A673 (cell line): ENCODE measurements at regions not wholly inside any gene's neighbourhood (a gene's known extent, or its start where the extent isn't known, plus 50 kb on each side); places are given as distances from the start of the nearest gene placed in this dataset.

Experiments
- BruUV-seq: library from RNA; stranded (reverse); fragments of 400-500 nt; replicated peaks from 2 replicates; lab custom pipeline; 2021; lab: Mats Ljungman, UMichigan
- CTCF ChIA-PET: fragments of 300-600 bp; sonication (Branson Sonifier 250); formaldehyde crosslinking; loops from one replicate; lab custom pipeline; 2022; ENCODE audit warnings: antibody characterized with exemption; lab: Charles Lee
- POLR2A ChIA-PET: fragments of 300-600 bp; sonication (Branson Sonifier 250); formaldehyde crosslinking; loops from one replicate; lab custom pipeline; 2022; ENCODE audit warnings: antibody characterized with exemption; ENCODE audit not compliant: low non-redundant PET; lab: Charles Lee
- DNase-seq: peaks from one replicate; pipeline ENCODE4 v3.0.0-alpha.2; 2015; ENCODE audit warnings: low spot score
- H3K27ac ChIP-seq: fragments of 200-600 bp; sonication (generic); 2 replicates; pipeline ENCODE4 v1.5.1; 2016; ENCODE audit warnings: mixed run types, low read depth, mild to moderate bottlenecking, mixed read lengths, antibody characterized with exemption, low read length; ENCODE audit not compliant: poor library complexity, severe bottlenecking
- H3K27me3 ChIP-seq: fragments of 200-600 bp; sonication (generic); replicated peaks from 2 replicates; pipeline ENCODE4 v1.6.1; 2017; ENCODE audit warnings: mixed run types, low read depth, mild to moderate bottlenecking, mixed read lengths, antibody characterized with exemption, low read length; ENCODE audit not compliant: insufficient read depth, poor library complexity
- H3K36me3 ChIP-seq: fragments of 200-600 bp; sonication (generic); 2 replicates; pipeline ENCODE4 v1.6.1; 2016; ENCODE audit warnings: mixed run types, mild to moderate bottlenecking, mixed read lengths, antibody characterized with exemption, low read length; ENCODE audit not compliant: insufficient read depth, poor library complexity, severe bottlenecking
- H3K4me1 ChIP-seq: fragments of 200-600 bp; sonication (generic); 2 replicates; pipeline ENCODE4 v1.6.1; 2017; ENCODE audit warnings: mixed run types, mild to moderate bottlenecking, mixed read lengths, antibody characterized with exemption, low read length; ENCODE audit not compliant: insufficient read depth, poor library complexity, severe bottlenecking
- H3K4me3 ChIP-seq: fragments of 200-600 bp; sonication (generic); 2 replicates; pipeline ENCODE4 v1.5.1; 2016; ENCODE audit warnings: low read depth, mixed run types, mild to moderate bottlenecking, mixed read lengths, low read length; ENCODE audit not compliant: poor library complexity, severe bottlenecking
- H3K9me3 ChIP-seq: fragments of 200-600 bp; sonication (generic); 2 replicates; pipeline ENCODE4 v1.6.1; 2016; ENCODE audit warnings: mixed run types, low read depth, mild to moderate bottlenecking, mixed read lengths, antibody characterized with exemption, low read length; ENCODE audit not compliant: poor library complexity, severe bottlenecking
- CTCF ChIP-seq: fragments of 300-800, 200-600 bp; sonication (generic); conservative IDR thresholded peaks from 2 replicates; pipeline ENCODE4 v1.5.1; 2017; ENCODE audit warnings: low read depth, mild to moderate bottlenecking, antibody characterized with exemption, low read length, moderate library complexity, mixed read lengths
- EZH2 ChIP-seq: fragments of 200-600 bp; sonication (generic); IDR thresholded peaks from 2 replicates; pipeline ENCODE4 v1.6.1; 2017; ENCODE audit warnings: borderline replicate concordance, low read depth, mild to moderate bottlenecking, mixed read lengths, antibody characterized with exemption, low read length; ENCODE audit not compliant: poor library complexity, severe bottlenecking
- intact Hi-C: fragments of 100-400 bp; cut with micrococcal nuclease; formaldehyde crosslinking; loops from one replicate; pipeline ENCODE4 v1.10.0; 2022; ENCODE audit not compliant: unreplicated experiment

GRCh38 chr2:2827761-2828221, 496.7 kb upstream of the MYT1L start:
- Histone ChIP-seq H3K9me3 (no peaks in the 10 kb centered on the region), H3K27ac (no peak overlapping the region), H3K27me3 (no peaks in the 10 kb centered on the region), H3K4me1 (peaks cover 8% of the 10 kb centered on the region), H3K4me3 (no peak overlapping the region), H3K36me3 (no peaks in the 10 kb centered on the region)
- no TSS peak for BruUV-seq
- ChIA-PET CTCF (no interaction called here), POLR2A (no interaction called here)
- intact Hi-C loops, result no loop called here
- TF ChIP-seq EZH2, result no peak
- no peak for TF ChIP-seq CTCF
- DNase-seq, result no peak

GRCh38 chr2:2827046-2827636, 496.1 kb upstream of the MYT1L start:
- CTCF ChIA-PET, result no interaction called here
- intact Hi-C loops, result no loop called here
- no peak for DNase-seq
- H3K4me3 ChIP-seq, result no peak overlapping the region
- no peak overlapping the region for H3K27ac ChIP-seq
- TF ChIP-seq CTCF (no peak), EZH2 (no peak)
- POLR2A ChIA-PET, result no interaction called here
- no TSS peak for BruUV-seq
- H3K27me3 ChIP-seq, result no peaks in the 10 kb centered on the region
- H3K4me1 ChIP-seq, result peaks cover 8% of the 10 kb centered on the region
- H3K9me3 ChIP-seq, result no peaks in the 10 kb centered on the region
- no peaks in the 10 kb centered on the region for H3K36me3 ChIP-seq

- Histone ChIP-seq H3K27me3 (no peaks in the 10 kb centered on the region), H3K36me3 (no peaks in the 10 kb centered on the region), H3K9me3 (no peaks in the 10 kb centered on the region), H3K4me3 (no peak overlapping the region), H3K4me1 (peaks cover 8% of the 10 kb centered on the region), H3K27ac (no peak overlapping the region)
- TF ChIP-seq CTCF (no peak), EZH2 (no peak)
- POLR2A ChIA-PET, result no interaction called here
- CTCF ChIA-PET, result no interaction called here
- DNase-seq, result no peak
- intact Hi-C loops, result no loop called here
- BruUV-seq, result no TSS peak
These were observed 495.5 kb upstream of the MYT1L start for GRCh38 chr2:2826621-2827020.
